GM19238 (cell line): ENCODE measurements at regions not wholly inside any gene's neighbourhood (a gene's known extent, or its start where the extent isn't known, plus 50 kb on each side); places are given as distances from the start of the nearest gene placed in this dataset.
"Not testable (repeated sequence)": the region's sequence is repeated elsewhere in the genome, so short reads cannot be mapped to it uniquely, and the experiment has no call there.

Source experiments
- DNase-seq: peaks from one replicate; pipeline ENCODE4 v3.0.0; 2011; ENCODE audit warnings: low spot score; ENCODE audit not compliant: insufficient read length

- DNase-seq = no peak
Measured at GRCh38 chr1:101476541-101476940, 239.7 kb downstream of the S1PR1 start.

- no peak for DNase-seq
Measured at GRCh38 chr1:101479945-101480344, 243.1 kb downstream of the S1PR1 start.

GRCh38 chr1:101482306-101482705 is 245.5 kb downstream of the S1PR1 start:
- DNase-seq = no peak

GRCh38 chr1:101483982-101484688 is 247.3 kb downstream of the S1PR1 start:
- DNase-seq = no peak

- no peak for DNase-seq
Measured at GRCh38 chr1:101484689-101485338, 248.0 kb downstream of the S1PR1 start.

GRCh38 chr1:101485712-101486111 is 248.9 kb downstream of the S1PR1 start:
- no peak for DNase-seq

- not testable (repeated sequence) for DNase-seq
Measured at GRCh38 chr1:101492144-101492543, 255.3 kb downstream of the S1PR1 start.

- DNase-seq = not testable (repeated sequence)
Measured at GRCh38 chr1:101493920-101494319, 257.1 kb downstream of the S1PR1 start.

- no peak for DNase-seq
Measured at GRCh38 chr1:101496109-101496508, 259.3 kb downstream of the S1PR1 start.

- no peak for DNase-seq
Measured at GRCh38 chr1:101497881-101498559, 261.2 kb downstream of the S1PR1 start.

GRCh38 chr1:101504106-101504505 is 267.3 kb downstream of the S1PR1 start:
- DNase-seq = not testable (repeated sequence)

GRCh38 chr1:101505240-101505639 is 268.4 kb downstream of the S1PR1 start:
- DNase-seq = not testable (repeated sequence)

GRCh38 chr1:101506541-101507164 is 269.8 kb downstream of the S1PR1 start:
- peak; percentile 10 for DNase-seq

- DNase-seq = no peak
Measured at GRCh38 chr1:101507547-101507971, 270.7 kb downstream of the S1PR1 start.

GRCh38 chr1:101508913-101509312 is 272.1 kb downstream of the S1PR1 start:
- no peak for DNase-seq

GRCh38 chr1:101509370-101509769 is 272.6 kb downstream of the S1PR1 start:
- DNase-seq = no peak

- no peak for DNase-seq
Measured at GRCh38 chr1:101511202-101511891, 274.5 kb downstream of the S1PR1 start.

- DNase-seq = peak; percentile 10
Measured at GRCh38 chr1:101520302-101520701, 283.5 kb downstream of the S1PR1 start.

- DNase-seq = no peak
Measured at GRCh38 chr1:101522486-101522885, 285.7 kb downstream of the S1PR1 start.

- DNase-seq = no peak
Measured at GRCh38 chr1:101526813-101527212, 290.0 kb downstream of the S1PR1 start.

GRCh38 chr1:101532377-101532776 is 295.6 kb downstream of the S1PR1 start:
- DNase-seq = no peak
